ENCODE measurements at regions not wholly inside any gene's neighbourhood (a gene's known extent, or its start where the extent isn't known, plus 50 kb on each side); places are given as distances from the start of the nearest gene placed in this dataset.

DNA sequence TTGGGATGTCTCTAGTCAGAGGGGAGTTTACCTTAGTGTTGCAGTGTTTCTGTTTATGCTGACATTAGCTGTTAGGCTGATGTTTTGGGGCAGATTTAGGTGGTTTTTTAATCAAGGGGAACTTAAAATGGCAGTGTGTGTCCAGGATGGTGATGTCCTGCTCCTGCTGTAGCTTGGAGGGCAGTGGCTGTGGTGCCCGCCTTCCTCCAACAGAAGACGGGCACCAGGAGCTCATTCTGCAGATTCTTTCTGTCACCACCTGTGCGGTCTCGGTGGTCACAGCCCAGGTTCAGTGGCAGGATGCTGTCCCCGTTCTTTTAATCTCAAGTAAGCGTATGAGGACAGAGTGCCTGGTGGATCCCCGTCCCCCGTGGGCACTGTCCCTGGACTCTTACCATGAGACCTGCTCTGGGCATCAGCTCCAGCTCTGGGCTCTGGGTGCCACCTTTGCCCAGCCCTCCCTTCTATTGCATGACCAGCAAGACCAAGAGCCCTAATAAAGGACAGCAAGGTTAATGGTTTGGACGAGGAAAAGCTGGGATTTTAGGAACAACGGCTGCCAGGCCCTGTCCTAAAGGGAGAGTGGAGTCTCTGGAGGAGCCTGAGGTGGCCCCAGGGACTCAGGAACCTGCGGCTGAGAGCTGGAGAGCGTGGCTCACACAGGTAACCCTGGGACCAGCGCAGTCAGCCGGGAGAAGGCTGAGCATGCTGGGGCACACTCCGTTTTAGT lies 217.3 kb downstream of the ERMARD start:
- Mint-ChIP-seq H3K4me3 (no peak overlapping the region), H3K36me3 (no peaks in the 10 kb centered on the region), H3K27me3 (peaks cover 3 to 9% of the 10 kb centered on the region in 2 donors), H3K27ac (no peak overlapping the region), H3K9me3 (no peaks in the 10 kb centered on the region), H3K4me1 (no peaks in the 10 kb centered on the region)
- DNase-seq = peak in 1 of 5 donors; percentile 17
- H3K4me3 ChIP-seq (ENCODE audit: low read length) = no peak overlapping the region
- no peaks in the 10 kb centered on the region for H3K27me3 ChIP-seq (ENCODE audit: insufficient read depth, low read length, poor library complexity, severe bottlenecking)
- no peaks in the 10 kb centered on the region for H3K36me3 ChIP-seq (ENCODE audit: insufficient read depth, low read length)
- no peaks in the 10 kb centered on the region for H3K9me3 ChIP-seq (ENCODE audit: low read length)
- POLR2A ChIA-PET = no interaction called here
- H3K4me1 ChIP-seq (ENCODE audit: insufficient read depth, low read length) = no peaks in the 10 kb centered on the region
- H3K27ac ChIP-seq (ENCODE audit: low read depth, low read length) = no peak overlapping the region
- CTCF ChIA-PET = no interaction called here

DNA sequence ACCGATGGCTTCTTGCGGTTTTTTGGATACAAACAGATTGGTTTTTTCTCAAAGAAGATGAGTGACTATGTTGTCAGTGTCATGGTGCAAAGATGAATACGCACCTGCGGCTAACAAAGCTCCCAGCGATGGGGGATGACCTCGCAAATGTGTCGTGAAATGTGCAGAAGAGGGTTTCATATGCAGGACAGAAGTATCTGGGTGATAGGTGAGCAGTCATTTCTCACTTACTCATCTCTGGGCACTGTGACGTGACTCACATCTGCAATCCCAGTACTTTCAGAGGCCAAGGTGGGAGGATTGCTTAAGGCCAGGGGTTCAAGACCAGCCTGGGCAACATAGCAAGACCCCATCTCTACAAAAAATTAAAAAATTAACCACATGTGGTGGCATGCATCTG lies 216.3 kb downstream of the ERMARD start:
- CTCF ChIA-PET = no interaction called here
- Histone ChIP-seq H3K27me3 (ENCODE audit: insufficient read depth, low read length, poor library complexity, severe bottlenecking) (no peaks in the 10 kb centered on the region), H3K36me3 (ENCODE audit: insufficient read depth, low read length) (no peaks in the 10 kb centered on the region), H3K27ac (ENCODE audit: low read depth, low read length) (no peak overlapping the region), H3K4me1 (ENCODE audit: insufficient read depth, low read length) (no peaks in the 10 kb centered on the region), H3K4me3 (ENCODE audit: low read length) (no peak overlapping the region), H3K9me3 (ENCODE audit: low read length) (no peaks in the 10 kb centered on the region)
- POLR2A ChIA-PET = no interaction called here
- H3K36me3 Mint-ChIP-seq = no peaks in the 10 kb centered on the region
- H3K27ac Mint-ChIP-seq = no peak overlapping the region
- DNase-seq = peak in 1 of 5 donors; percentile 11
- no peaks in the 10 kb centered on the region for H3K9me3 Mint-ChIP-seq
- H3K4me3 Mint-ChIP-seq = no peak overlapping the region
- no peaks in the 10 kb centered on the region for H3K4me1 Mint-ChIP-seq
- H3K27me3 Mint-ChIP-seq = peaks cover 3 to 16% of the 10 kb centered on the region in 2 donors

DNA sequence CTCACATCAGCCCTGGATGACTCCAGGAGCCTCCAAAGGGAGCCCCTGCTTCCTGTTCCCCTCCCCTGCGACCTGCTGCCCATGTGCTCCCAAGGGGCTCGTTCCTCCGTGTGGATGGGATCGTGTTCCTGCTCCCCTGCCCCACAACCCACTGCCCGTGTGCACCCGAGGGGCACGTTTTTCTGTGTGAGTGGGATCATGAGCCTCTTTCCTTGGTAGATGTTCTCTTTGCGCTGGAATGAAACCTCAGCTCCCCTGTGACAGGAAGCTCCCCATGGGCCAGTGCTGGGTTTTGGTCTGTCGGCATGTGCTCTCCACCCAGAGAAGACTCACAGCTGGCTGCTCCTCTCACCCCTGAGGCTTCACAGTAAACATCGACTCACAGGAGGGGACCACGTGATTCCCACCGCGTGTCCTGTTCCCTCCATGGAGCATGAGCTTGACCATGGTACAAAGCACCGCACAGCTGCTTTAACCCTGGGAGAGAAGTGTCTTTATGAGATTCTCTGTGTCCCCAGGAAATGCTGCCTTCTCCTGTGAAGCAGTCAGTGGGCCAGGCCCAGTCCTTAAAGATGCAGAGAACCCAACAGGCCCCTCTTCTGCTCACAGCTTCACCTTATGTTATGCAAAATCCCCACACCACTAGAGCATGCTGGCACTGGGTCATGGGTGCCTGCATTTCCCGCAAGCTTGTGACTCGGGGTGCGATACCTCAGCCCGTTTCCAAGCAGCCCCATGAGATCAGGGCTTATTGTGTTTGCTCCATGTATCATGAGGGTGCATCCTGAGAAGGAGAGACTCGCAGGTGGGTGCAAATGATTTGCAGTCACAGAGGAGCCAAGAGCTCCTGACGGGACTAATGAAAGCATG lies 215.1 kb downstream of the ERMARD start:
- Mint-ChIP-seq H3K27me3 (peaks cover 3 to 21% of the 10 kb centered on the region in 2 donors), H3K9me3 (no peaks in the 10 kb centered on the region), H3K4me1 (peaks cover 0 to under 1% (median 0%) of the 10 kb centered on the region in 3 donors), H3K36me3 (no peaks in the 10 kb centered on the region), H3K4me3 (no peak overlapping the region), H3K27ac (no peak overlapping the region)
- H3K27ac ChIP-seq (ENCODE audit: low read depth, low read length) = no peak overlapping the region
- CTCF ChIA-PET = no interaction called here
- no peaks in the 10 kb centered on the region for H3K4me1 ChIP-seq (ENCODE audit: insufficient read depth, low read length)
- H3K27me3 ChIP-seq (ENCODE audit: insufficient read depth, low read length, poor library complexity, severe bottlenecking) = peaks cover 1% of the 10 kb centered on the region
- no peak for DNase-seq
- H3K36me3 ChIP-seq (ENCODE audit: insufficient read depth, low read length) = no peaks in the 10 kb centered on the region
- H3K9me3 ChIP-seq (ENCODE audit: low read length) = no peaks in the 10 kb centered on the region
- no peak overlapping the region for H3K4me3 ChIP-seq (ENCODE audit: low read length)
- POLR2A ChIA-PET = no interaction called here

DNA sequence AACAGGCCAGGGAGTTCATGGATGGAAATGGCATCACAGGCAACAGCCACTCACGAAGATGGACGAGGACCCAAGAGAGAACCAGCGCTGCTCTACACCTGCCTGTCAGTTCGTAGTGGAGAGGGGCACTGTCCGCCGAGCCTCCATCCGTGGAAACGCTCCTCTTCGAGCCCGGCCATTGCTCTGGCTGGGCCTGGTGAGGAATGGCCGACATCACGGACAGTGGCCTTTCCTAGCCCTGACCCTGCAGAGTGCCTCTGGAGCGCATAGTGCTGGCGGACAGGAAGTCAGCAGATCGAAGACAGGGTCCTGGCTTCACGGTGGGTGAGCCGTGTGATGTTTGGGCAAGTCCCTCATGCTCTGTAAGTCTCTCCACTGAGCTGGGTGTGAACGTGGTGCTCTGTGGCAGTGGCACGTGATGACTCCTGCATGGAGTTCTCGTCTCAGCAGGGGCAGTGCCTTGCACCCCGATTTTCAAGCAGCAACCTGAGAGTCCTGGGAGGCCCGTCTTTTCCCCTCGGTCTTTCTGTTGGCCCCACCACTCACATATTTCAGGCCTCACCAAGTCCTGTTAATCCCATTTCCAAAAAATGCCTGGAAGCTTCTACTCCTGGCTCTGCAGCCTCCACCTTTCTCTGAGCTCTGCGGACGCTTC lies 214.4 kb downstream of the ERMARD start:
- Mint-ChIP-seq H3K36me3 (no peaks in the 10 kb centered on the region), H3K27ac (no peak overlapping the region), H3K9me3 (no peaks in the 10 kb centered on the region), H3K27me3 (peaks cover 6 to 28% of the 10 kb centered on the region in 2 donors), H3K4me3 (no peak overlapping the region), H3K4me1 (peaks cover 0 to 4% (median 2%) of the 10 kb centered on the region in 3 donors)
- Histone ChIP-seq H3K4me1 (ENCODE audit: insufficient read depth, low read length) (no peaks in the 10 kb centered on the region), H3K9me3 (ENCODE audit: low read length) (no peaks in the 10 kb centered on the region), H3K27me3 (ENCODE audit: insufficient read depth, low read length, poor library complexity, severe bottlenecking) (peaks cover 9% of the 10 kb centered on the region), H3K27ac (ENCODE audit: low read depth, low read length) (no peak overlapping the region), H3K4me3 (ENCODE audit: low read length) (no peak overlapping the region), H3K36me3 (ENCODE audit: insufficient read depth, low read length) (no peaks in the 10 kb centered on the region)
- ChIA-PET CTCF (no interaction called here), POLR2A (no interaction called here)
- DNase-seq = no peak

DNA sequence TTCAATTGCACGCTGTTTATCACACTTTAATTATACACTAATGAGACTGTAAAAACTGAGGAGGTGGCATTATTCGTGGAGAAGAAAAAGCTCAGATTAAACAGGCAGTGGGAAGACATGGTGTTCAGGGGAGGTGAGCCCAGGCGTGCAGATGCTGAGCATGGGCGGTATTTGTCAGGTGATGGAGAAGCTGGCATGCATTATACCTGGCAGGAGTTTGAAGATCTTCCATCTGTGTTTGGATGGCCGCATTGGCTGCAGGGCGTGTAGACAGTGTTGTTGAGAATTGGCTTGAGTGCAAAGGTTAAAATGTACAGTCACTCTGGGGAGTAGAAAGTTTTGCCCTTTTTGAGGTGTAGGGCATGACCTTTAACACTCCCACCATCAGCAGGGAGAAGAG lies 213.8 kb downstream of the ERMARD start:
- CTCF ChIA-PET = no interaction called here
- Histone ChIP-seq H3K27me3 (ENCODE audit: insufficient read depth, low read length, poor library complexity, severe bottlenecking) (peaks cover 11% of the 10 kb centered on the region), H3K27ac (ENCODE audit: low read depth, low read length) (no peak overlapping the region), H3K4me1 (ENCODE audit: insufficient read depth, low read length) (no peaks in the 10 kb centered on the region), H3K9me3 (ENCODE audit: low read length) (no peaks in the 10 kb centered on the region), H3K36me3 (ENCODE audit: insufficient read depth, low read length) (no peaks in the 10 kb centered on the region), H3K4me3 (ENCODE audit: low read length) (no peak overlapping the region)
- Mint-ChIP-seq H3K27me3 (peaks cover 8 to 29% of the 10 kb centered on the region in 2 donors), H3K27ac (no peak overlapping the region), H3K4me1 (peaks cover 0 to 4% (median 2%) of the 10 kb centered on the region in 3 donors), H3K36me3 (no peaks in the 10 kb centered on the region), H3K4me3 (peak overlapping the region in 1 of 7 donors; percentile 7), H3K9me3 (no peaks in the 10 kb centered on the region)
- POLR2A ChIA-PET = no interaction called here
- no peak for DNase-seq

DNA sequence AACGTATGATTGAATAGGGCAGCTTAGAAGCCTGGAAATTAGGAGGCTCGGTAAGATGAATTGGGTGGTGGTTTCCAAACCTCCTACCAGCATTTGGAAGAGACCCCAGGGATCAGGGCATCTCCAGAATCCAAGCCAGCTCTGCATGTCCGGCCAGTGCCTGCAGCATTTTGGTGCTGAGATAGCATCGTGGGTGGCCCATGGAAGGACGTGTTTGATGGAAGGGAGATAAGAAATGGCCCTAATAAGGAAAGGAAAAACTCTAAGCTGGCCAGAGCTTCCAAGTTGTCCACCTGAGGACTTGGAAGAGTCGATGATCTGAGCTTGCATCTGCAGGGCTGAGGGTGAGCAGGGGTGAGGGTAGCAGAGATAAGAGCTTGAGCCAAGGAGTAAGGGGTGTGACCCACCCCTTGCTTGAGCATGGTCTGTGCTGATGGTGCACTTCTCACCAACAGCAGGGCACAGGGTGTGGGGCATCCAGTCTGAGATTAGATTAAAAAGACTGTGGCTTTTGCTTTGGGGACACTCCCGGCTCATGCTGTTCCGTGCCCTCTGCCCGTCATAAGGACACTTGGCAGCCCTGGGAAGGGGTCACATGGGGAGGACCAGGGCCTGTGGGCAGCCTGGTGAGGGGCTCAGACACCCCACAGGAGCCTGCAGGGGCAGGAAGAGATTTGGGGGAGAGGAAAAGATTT lies 213.2 kb downstream of the ERMARD start:
- Histone ChIP-seq H3K27ac (ENCODE audit: low read depth, low read length) (no peak overlapping the region), H3K4me3 (ENCODE audit: low read length) (no peak overlapping the region), H3K27me3 (ENCODE audit: insufficient read depth, low read length, poor library complexity, severe bottlenecking) (peaks cover 11% of the 10 kb centered on the region), H3K36me3 (ENCODE audit: insufficient read depth, low read length) (no peaks in the 10 kb centered on the region), H3K4me1 (ENCODE audit: insufficient read depth, low read length) (no peaks in the 10 kb centered on the region), H3K9me3 (ENCODE audit: low read length) (no peaks in the 10 kb centered on the region)
- Mint-ChIP-seq H3K36me3 (no peaks in the 10 kb centered on the region), H3K27me3 (peaks cover 8 to 28% of the 10 kb centered on the region in 2 donors), H3K4me3 (no peak overlapping the region), H3K27ac (no peak overlapping the region), H3K4me1 (peaks cover 0 to 4% (median 2%) of the 10 kb centered on the region in 3 donors), H3K9me3 (no peaks in the 10 kb centered on the region)
- ChIA-PET CTCF (no interaction called here), POLR2A (no interaction called here)
- no peak for DNase-seq

DNA sequence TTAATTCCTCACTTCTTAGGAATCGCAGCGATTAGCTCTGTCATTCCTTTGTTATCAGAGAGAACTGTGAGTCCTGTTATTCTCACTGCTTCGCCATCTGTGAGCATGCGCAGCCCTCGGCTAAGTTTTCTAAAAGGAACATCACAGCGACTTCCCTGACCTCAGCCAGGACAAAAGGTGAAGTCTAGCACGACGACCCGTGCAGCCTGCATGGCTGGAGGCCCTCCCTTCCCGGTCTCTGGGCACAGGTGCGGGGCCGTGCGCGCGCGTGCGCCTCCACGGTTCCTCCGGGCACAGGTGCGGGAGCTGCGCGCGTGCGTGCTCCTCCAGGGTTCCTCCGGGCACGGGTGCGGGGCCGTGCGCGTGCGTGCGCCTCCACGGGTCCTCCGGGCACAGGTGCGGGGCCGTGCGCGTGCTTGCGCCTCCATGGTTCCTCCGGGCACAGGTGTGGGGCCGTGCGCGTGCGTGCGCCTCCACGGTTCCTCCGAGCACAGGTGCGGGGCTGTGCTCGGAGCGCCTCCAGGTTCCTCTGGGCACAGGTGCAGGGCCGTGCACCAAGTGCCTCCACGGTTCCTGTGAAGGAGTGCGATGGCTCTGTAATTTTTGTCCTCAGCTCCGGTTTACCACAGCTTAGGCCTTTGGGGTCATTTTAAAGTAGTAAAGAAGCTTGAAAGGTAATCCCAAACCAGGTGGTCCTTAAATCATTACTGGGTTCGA lies 212.3 kb downstream of the ERMARD start:
- CTCF ChIA-PET = no interaction called here
- Mint-ChIP-seq H3K4me1 (peaks cover 4 to 13% (median 10%) of the 10 kb centered on the region in 3 donors), H3K4me3 (no peak overlapping the region), H3K9me3 (no peaks in the 10 kb centered on the region), H3K27ac (no peak overlapping the region), H3K27me3 (peaks cover 9 to 31% of the 10 kb centered on the region in 2 donors), H3K36me3 (no peaks in the 10 kb centered on the region)
- H3K4me1 ChIP-seq (ENCODE audit: insufficient read depth, low read length) = peaks cover 3% of the 10 kb centered on the region
- POLR2A ChIA-PET = no interaction called here
- no peak for DNase-seq
- peaks cover 11% of the 10 kb centered on the region for H3K27me3 ChIP-seq (ENCODE audit: insufficient read depth, low read length, poor library complexity, severe bottlenecking)
- H3K4me3 ChIP-seq (ENCODE audit: low read length) = no peak overlapping the region
- H3K36me3 ChIP-seq (ENCODE audit: insufficient read depth, low read length) = no peaks in the 10 kb centered on the region
- no peak overlapping the region for H3K27ac ChIP-seq (ENCODE audit: low read depth, low read length)
- no peaks in the 10 kb centered on the region for H3K9me3 ChIP-seq (ENCODE audit: low read length)

All from CD8-positive, alpha-beta memory T cell (primary cell).